Neural progenitor cell (in vitro differentiated cells): ENCODE measurements at regions not wholly inside any gene's neighbourhood (a gene's known extent, or its start where the extent isn't known, plus 50 kb on each side); places are given as distances from the start of the nearest gene placed in this dataset.

ENCODE experiments used
- EZH2 ChIP-seq: fragments of 200-600 bp; sonication (generic); IDR thresholded peaks from 2 replicates; pipeline ENCODE4 v1.6.1; 2017; ENCODE audit warnings: antibody characterized with exemption, mild to moderate bottlenecking, moderate library complexity
- TF ChIP-seq, protein P1 (sequence below): fragments of 200-600 bp; sonication (generic); IDR thresholded peaks from 2 replicates; pipeline ENCODE4 v1.5.1; 2017; ENCODE audit warnings: antibody characterized with exemption, mild to moderate bottlenecking

DNA sequence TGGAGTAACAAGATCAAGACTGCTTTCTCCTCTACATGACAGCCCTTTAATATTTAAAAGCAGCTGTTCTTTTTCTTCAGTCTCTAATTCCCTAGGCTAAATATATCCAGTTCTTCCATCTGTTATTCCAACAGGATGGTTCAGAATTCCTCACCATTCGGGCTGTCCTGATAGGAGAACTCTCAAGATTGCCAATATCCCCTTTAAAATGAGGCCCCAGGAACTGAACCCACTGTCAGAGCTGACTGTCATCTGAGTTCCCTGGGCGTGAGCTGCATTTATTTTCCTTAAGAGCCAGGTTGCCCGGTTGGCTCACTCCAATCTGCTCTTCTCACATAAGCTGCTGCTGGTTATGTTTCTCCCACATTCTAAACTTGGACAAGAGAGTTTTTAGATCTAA is 177.6 kb downstream of the MIS18A start:
- TF ChIP-seq, protein P1, sequence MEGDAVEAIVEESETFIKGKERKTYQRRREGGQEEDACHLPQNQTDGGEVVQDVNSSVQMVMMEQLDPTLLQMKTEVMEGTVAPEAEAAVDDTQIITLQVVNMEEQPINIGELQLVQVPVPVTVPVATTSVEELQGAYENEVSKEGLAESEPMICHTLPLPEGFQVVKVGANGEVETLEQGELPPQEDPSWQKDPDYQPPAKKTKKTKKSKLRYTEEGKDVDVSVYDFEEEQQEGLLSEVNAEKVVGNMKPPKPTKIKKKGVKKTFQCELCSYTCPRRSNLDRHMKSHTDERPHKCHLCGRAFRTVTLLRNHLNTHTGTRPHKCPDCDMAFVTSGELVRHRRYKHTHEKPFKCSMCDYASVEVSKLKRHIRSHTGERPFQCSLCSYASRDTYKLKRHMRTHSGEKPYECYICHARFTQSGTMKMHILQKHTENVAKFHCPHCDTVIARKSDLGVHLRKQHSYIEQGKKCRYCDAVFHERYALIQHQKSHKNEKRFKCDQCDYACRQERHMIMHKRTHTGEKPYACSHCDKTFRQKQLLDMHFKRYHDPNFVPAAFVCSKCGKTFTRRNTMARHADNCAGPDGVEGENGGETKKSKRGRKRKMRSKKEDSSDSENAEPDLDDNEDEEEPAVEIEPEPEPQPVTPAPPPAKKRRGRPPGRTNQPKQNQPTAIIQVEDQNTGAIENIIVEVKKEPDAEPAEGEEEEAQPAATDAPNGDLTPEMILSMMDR: no peak
- no peak for TF ChIP-seq EZH2
